ENCODE measurements at regions not wholly inside any gene's neighbourhood (a gene's known extent, or its start where the extent isn't known, plus 50 kb on each side); places are given as distances from the start of the nearest gene placed in this dataset.

GRCh38 chr1:229058729-229059128 lies 212.2 kb upstream of the RAB4A start:
- TF ChIP-seq ZNF274 (IDR thresholded peaks at IDR 0.05; ENCODE audit: low read depth, low read length) (no peak), YY1 (IDR thresholded peaks at IDR 0.05; ENCODE audit: insufficient read depth, insufficient read length) (no peak)

All from NT2/D1 (cell line).